ENCODE measurements at regions not wholly inside any gene's neighbourhood (a gene's known extent, or its start where the extent isn't known, plus 50 kb on each side); places are given as distances from the start of the nearest gene placed in this dataset.

DNA sequence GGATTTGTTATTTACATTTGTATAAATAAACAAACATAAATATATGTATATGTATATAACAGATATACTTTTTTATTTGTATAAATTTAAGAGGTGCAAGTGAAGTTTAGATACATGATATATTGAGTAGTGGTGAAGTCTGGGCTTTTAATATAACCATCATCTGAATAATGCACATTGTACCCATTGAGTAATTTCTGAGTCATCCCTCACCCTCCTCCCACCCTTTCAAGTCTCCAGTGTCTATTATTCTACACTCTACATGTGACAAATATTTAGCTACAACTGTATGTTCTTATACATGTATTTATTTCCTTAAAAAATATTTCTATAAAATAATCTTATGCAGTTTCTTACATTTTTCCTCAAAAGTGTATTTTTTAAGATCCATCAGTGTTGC is 358.7 kb upstream of the TFPI start:
- Histone ChIP-seq H3K27me3 (no peaks in the 10 kb centered on the region), H3K9me3 (no peaks in the 10 kb centered on the region), H3K36me3 (no peaks in the 10 kb centered on the region), H3K27ac (no peak overlapping the region), H3K4me3 (no peak overlapping the region), H3K4me1 (peaks cover 0 to 4% (median 0%) of the 10 kb centered on the region in 12 donors)
- ATAC-seq: no peak
- intact Hi-C loops (cut with DNase I): no loop called here
- TF ChIP-seq POLR2A (IDR thresholded peaks at IDR 0.05): no peak
- TF ChIP-seq, protein P1, sequence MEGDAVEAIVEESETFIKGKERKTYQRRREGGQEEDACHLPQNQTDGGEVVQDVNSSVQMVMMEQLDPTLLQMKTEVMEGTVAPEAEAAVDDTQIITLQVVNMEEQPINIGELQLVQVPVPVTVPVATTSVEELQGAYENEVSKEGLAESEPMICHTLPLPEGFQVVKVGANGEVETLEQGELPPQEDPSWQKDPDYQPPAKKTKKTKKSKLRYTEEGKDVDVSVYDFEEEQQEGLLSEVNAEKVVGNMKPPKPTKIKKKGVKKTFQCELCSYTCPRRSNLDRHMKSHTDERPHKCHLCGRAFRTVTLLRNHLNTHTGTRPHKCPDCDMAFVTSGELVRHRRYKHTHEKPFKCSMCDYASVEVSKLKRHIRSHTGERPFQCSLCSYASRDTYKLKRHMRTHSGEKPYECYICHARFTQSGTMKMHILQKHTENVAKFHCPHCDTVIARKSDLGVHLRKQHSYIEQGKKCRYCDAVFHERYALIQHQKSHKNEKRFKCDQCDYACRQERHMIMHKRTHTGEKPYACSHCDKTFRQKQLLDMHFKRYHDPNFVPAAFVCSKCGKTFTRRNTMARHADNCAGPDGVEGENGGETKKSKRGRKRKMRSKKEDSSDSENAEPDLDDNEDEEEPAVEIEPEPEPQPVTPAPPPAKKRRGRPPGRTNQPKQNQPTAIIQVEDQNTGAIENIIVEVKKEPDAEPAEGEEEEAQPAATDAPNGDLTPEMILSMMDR (IDR thresholded peaks at IDR 0.05): no peak
- no peak for DNase-seq

DNA sequence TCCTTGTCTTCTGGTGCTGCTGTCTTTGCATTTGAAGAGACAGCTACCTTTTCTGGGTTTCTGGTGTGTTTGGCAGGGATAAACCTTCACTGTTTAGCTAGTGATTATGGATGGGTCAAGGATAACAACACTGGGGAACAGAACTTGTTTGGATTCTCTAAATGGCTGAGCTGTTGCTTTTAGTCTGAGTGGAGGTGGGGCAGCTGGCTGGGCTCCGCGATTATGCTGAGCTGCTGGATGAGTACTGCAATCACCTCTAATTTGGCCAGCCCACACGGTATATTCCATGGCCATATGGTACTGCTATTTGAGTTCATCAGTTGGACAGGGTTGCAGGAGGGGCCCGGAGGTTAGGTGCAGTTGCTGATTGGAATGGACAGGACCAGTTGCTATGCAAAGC is 361.6 kb upstream of the TFPI start:
- DNase-seq: no peak
- no peak for ATAC-seq
- H3K9me3 ChIP-seq: no peaks in the 10 kb centered on the region
- H3K36me3 ChIP-seq: no peaks in the 10 kb centered on the region
- 83 to 92% (median 90%) methylated on average over 4 of the region's 4 CpGs for WGBS, 4 donors
- no peak overlapping the region for H3K4me3 ChIP-seq
- TF ChIP-seq, protein P1 (IDR thresholded peaks at IDR 0.05): no peak
- no peak for TF ChIP-seq POLR2A (IDR thresholded peaks at IDR 0.05)
- no peaks in the 10 kb centered on the region for H3K27me3 ChIP-seq
- intact Hi-C loops (cut with DNase I): no loop called here
- H3K27ac ChIP-seq: no peak overlapping the region
- H3K4me1 ChIP-seq: no peaks in the 10 kb centered on the region

DNA sequence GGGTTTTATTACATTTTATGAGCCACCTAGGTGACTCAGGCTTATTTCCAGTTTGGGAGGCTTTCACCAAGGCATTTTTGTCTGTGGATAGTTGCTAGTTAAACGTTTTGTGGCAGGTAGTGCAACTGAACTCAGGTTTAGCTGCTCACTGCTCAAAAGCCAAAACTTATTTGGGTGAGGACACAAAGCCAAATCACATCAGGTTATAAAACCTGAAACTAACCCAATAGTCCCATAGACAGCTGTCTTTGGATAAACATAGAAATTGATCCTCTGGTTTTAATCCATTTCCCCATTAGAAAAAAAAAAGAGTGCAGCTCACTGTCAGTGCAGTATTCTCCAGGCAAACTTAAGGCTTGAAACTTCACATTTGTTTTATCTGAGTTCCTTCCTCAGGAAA is 362.6 kb upstream of the TFPI start:
- ATAC-seq: no peak
- no peaks in the 10 kb centered on the region for H3K36me3 ChIP-seq
- WGBS, 4 donors: 38 to 71% (median 62%) methylated on average over 1 of the region's 1 CpG
- intact Hi-C loops (cut with DNase I): no loop called here
- no peaks in the 10 kb centered on the region for H3K4me1 ChIP-seq
- no peaks in the 10 kb centered on the region for H3K9me3 ChIP-seq
- H3K27ac ChIP-seq: no peak overlapping the region
- H3K27me3 ChIP-seq: no peaks in the 10 kb centered on the region
- no peak for TF ChIP-seq POLR2A (IDR thresholded peaks at IDR 0.05)
- TF ChIP-seq, protein P1 (IDR thresholded peaks at IDR 0.05): no peak
- DNase-seq: no peak
- H3K4me3 ChIP-seq: no peak overlapping the region

DNA sequence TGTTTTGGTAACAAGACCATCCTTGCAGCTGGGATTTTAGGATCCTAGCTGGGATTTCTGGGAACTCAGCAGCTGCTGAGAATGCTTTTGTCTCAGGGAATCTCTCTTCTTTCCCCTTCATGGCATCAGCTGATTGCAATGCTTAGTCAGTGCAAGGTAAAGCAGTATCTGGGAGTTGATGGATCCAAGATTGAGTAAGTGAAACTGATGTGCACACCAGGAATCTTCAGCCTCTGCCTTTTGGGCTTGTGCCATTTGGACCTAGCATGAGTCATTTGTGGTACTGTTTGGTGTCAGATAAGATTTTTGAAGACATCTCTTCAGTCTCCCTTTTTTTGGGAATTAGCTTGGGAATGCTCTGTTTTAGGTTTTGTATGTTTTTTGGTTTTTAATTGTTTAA is 363.3 kb upstream of the TFPI start:
- Histone ChIP-seq H3K4me1 (no peaks in the 10 kb centered on the region), H3K27me3 (no peaks in the 10 kb centered on the region), H3K27ac (no peak overlapping the region), H3K9me3 (no peaks in the 10 kb centered on the region), H3K4me3 (no peak overlapping the region), H3K36me3 (no peaks in the 10 kb centered on the region)
- no peak for ATAC-seq
- no peak for DNase-seq
- intact Hi-C loops (cut with DNase I): no loop called here
- TF ChIP-seq, protein P1 (IDR thresholded peaks at IDR 0.05): no peak
- no peak for TF ChIP-seq POLR2A (IDR thresholded peaks at IDR 0.05)

Data from heart left ventricle (tissue), 16 donors.